ENCODE measurements at regions not wholly inside any gene's neighbourhood (a gene's known extent, or its start where the extent isn't known, plus 50 kb on each side); places are given as distances from the start of the nearest gene placed in this dataset.
A peak's percentile ranks its signal among the peaks of the same experiment; 100 is the strongest.
"Not testable (repeated sequence)": the region's sequence is repeated elsewhere in the genome, so short reads cannot be mapped to it uniquely, and the experiment has no call there.

GRCh38 chr14:104264495-104265265, 126.3 kb downstream of the KIF26A start:
- no peaks in the 10 kb centered on the region for H3K36me3 ChIP-seq (ENCODE audit: control insufficient read depth in 2 of 2, insufficient read depth in 2 of 2, low read length in 2 of 2)
- peaks cover 5 to 9% of the 10 kb centered on the region in 2 donors for H3K4me1 ChIP-seq (ENCODE audit: control insufficient read depth in 2 of 2, insufficient read depth in 2 of 2, low read length in 2 of 2)
- H3K9me3 ChIP-seq (ENCODE audit: control insufficient read depth in 2 of 2, low read length in 2 of 2), result no peaks in the 10 kb centered on the region
- H3K9ac ChIP-seq (ENCODE audit: low read depth in 1 of 2, low read length in 2 of 2), result no peak overlapping the region
- no peak overlapping the region for H3K4me3 ChIP-seq (ENCODE audit: low read length in 2 of 2)
- H3K27ac ChIP-seq (ENCODE audit: low read depth in 2 of 2, low read length in 2 of 2), result no peak overlapping the region
- no peaks in the 10 kb centered on the region for H3K27me3 ChIP-seq (ENCODE audit: control insufficient read depth in 2 of 2, insufficient read depth in 2 of 2, low read length in 2 of 2)

GRCh38 chr14:104265918-104266630, 127.7 kb downstream of the KIF26A start:
- Histone ChIP-seq H3K9ac (ENCODE audit: low read depth in 1 of 2, low read length in 2 of 2) (peak overlapping the region; percentile 14 to 44), H3K4me3 (ENCODE audit: low read length in 2 of 2) (no peak overlapping the region), H3K27ac (ENCODE audit: low read depth in 2 of 2, low read length in 2 of 2) (no peak overlapping the region), H3K9me3 (ENCODE audit: control insufficient read depth in 2 of 2, low read length in 2 of 2) (no peaks in the 10 kb centered on the region), H3K36me3 (ENCODE audit: control insufficient read depth in 2 of 2, insufficient read depth in 2 of 2, low read length in 2 of 2) (no peaks in the 10 kb centered on the region), H3K27me3 (ENCODE audit: control insufficient read depth in 2 of 2, insufficient read depth in 2 of 2, low read length in 2 of 2) (no peaks in the 10 kb centered on the region), H3K4me1 (ENCODE audit: control insufficient read depth in 2 of 2, insufficient read depth in 2 of 2, low read length in 2 of 2) (peaks cover 5 to 9% of the 10 kb centered on the region in 2 donors)

- H3K27ac ChIP-seq (ENCODE audit: low read depth in 2 of 2, low read length in 2 of 2), result no peak overlapping the region
- no peak overlapping the region for H3K9ac ChIP-seq (ENCODE audit: low read depth in 1 of 2, low read length in 2 of 2)
- H3K4me3 ChIP-seq (ENCODE audit: low read length in 2 of 2), result no peak overlapping the region
- peaks cover 5 to 9% of the 10 kb centered on the region in 2 donors for H3K4me1 ChIP-seq (ENCODE audit: control insufficient read depth in 2 of 2, insufficient read depth in 2 of 2, low read length in 2 of 2)
- no peaks in the 10 kb centered on the region for H3K36me3 ChIP-seq (ENCODE audit: control insufficient read depth in 2 of 2, insufficient read depth in 2 of 2, low read length in 2 of 2)
- H3K27me3 ChIP-seq (ENCODE audit: control insufficient read depth in 2 of 2, insufficient read depth in 2 of 2, low read length in 2 of 2), result no peaks in the 10 kb centered on the region
- H3K9me3 ChIP-seq (ENCODE audit: control insufficient read depth in 2 of 2, low read length in 2 of 2), result no peaks in the 10 kb centered on the region
Measured at GRCh38 chr14:104266631-104267575, 128.5 kb downstream of the KIF26A start.

- Histone ChIP-seq H3K27ac (ENCODE audit: low read depth in 2 of 2, low read length in 2 of 2) (no peak overlapping the region), H3K4me3 (ENCODE audit: low read length in 2 of 2) (no peak overlapping the region), H3K9me3 (ENCODE audit: control insufficient read depth in 2 of 2, low read length in 2 of 2) (no peaks in the 10 kb centered on the region), H3K4me1 (ENCODE audit: control insufficient read depth in 2 of 2, insufficient read depth in 2 of 2, low read length in 2 of 2) (peaks cover 5 to 9% of the 10 kb centered on the region in 2 donors), H3K9ac (ENCODE audit: low read depth in 1 of 2, low read length in 2 of 2) (no peak overlapping the region), H3K27me3 (ENCODE audit: control insufficient read depth in 2 of 2, insufficient read depth in 2 of 2, low read length in 2 of 2) (no peaks in the 10 kb centered on the region), H3K36me3 (ENCODE audit: control insufficient read depth in 2 of 2, insufficient read depth in 2 of 2, low read length in 2 of 2) (no peaks in the 10 kb centered on the region)
Measured at GRCh38 chr14:104267895-104268294, 129.5 kb downstream of the KIF26A start.

GRCh38 chr14:104268295-104268694, 129.9 kb downstream of the KIF26A start:
- Histone ChIP-seq H3K36me3 (ENCODE audit: control insufficient read depth in 2 of 2, insufficient read depth in 2 of 2, low read length in 2 of 2) (no peaks in the 10 kb centered on the region), H3K9me3 (ENCODE audit: control insufficient read depth in 2 of 2, low read length in 2 of 2) (no peaks in the 10 kb centered on the region), H3K9ac (ENCODE audit: low read depth in 1 of 2, low read length in 2 of 2) (no peak overlapping the region), H3K27me3 (ENCODE audit: control insufficient read depth in 2 of 2, insufficient read depth in 2 of 2, low read length in 2 of 2) (no peaks in the 10 kb centered on the region), H3K27ac (ENCODE audit: low read depth in 2 of 2, low read length in 2 of 2) (no peak overlapping the region), H3K4me3 (ENCODE audit: low read length in 2 of 2) (no peak overlapping the region), H3K4me1 (ENCODE audit: control insufficient read depth in 2 of 2, insufficient read depth in 2 of 2, low read length in 2 of 2) (peaks cover 5 to 9% of the 10 kb centered on the region in 2 donors)

- H3K27ac ChIP-seq (ENCODE audit: low read depth in 2 of 2, low read length in 2 of 2), result no peak overlapping the region
- H3K36me3 ChIP-seq (ENCODE audit: control insufficient read depth in 2 of 2, insufficient read depth in 2 of 2, low read length in 2 of 2), result no peaks in the 10 kb centered on the region
- peaks cover 5 to 9% of the 10 kb centered on the region in 2 donors for H3K4me1 ChIP-seq (ENCODE audit: control insufficient read depth in 2 of 2, insufficient read depth in 2 of 2, low read length in 2 of 2)
Measured at GRCh38 chr14:104268725-104269436, 130.5 kb downstream of the KIF26A start.

GRCh38 chr14:104269511-104270241, 131.3 kb downstream of the KIF26A start:
- H3K36me3 ChIP-seq (ENCODE audit: control insufficient read depth in 2 of 2, insufficient read depth in 2 of 2, low read length in 2 of 2); H3K27ac ChIP-seq (ENCODE audit: low read depth in 2 of 2, low read length in 2 of 2); H3K9me3 ChIP-seq (ENCODE audit: control insufficient read depth in 2 of 2, low read length in 2 of 2); H3K9ac ChIP-seq (ENCODE audit: low read depth in 1 of 2, low read length in 2 of 2); H3K27me3 ChIP-seq (ENCODE audit: control insufficient read depth in 2 of 2, insufficient read depth in 2 of 2, low read length in 2 of 2); H3K4me1 ChIP-seq (ENCODE audit: control insufficient read depth in 2 of 2, insufficient read depth in 2 of 2, low read length in 2 of 2); H3K4me3 ChIP-seq (ENCODE audit: low read length in 2 of 2): not testable (repeated sequence)

More at GRCh38 chr14:104268725-104269436, 130.5 kb downstream of the KIF26A start:
- Histone ChIP-seq H3K27me3 (ENCODE audit: control insufficient read depth in 2 of 2, insufficient read depth in 2 of 2, low read length in 2 of 2) (no peaks in the 10 kb centered on the region), H3K4me3 (ENCODE audit: low read length in 2 of 2) (no peak overlapping the region), H3K9ac (ENCODE audit: low read depth in 1 of 2, low read length in 2 of 2) (no peak overlapping the region), H3K9me3 (ENCODE audit: control insufficient read depth in 2 of 2, low read length in 2 of 2) (no peaks in the 10 kb centered on the region)

- Histone ChIP-seq H3K9me3 (ENCODE audit: control insufficient read depth in 2 of 2, low read length in 2 of 2) (no peaks in the 10 kb centered on the region), H3K9ac (ENCODE audit: low read depth in 1 of 2, low read length in 2 of 2) (no peak overlapping the region), H3K27me3 (ENCODE audit: control insufficient read depth in 2 of 2, insufficient read depth in 2 of 2, low read length in 2 of 2) (no peaks in the 10 kb centered on the region), H3K4me3 (ENCODE audit: low read length in 2 of 2) (no peak overlapping the region), H3K36me3 (ENCODE audit: control insufficient read depth in 2 of 2, insufficient read depth in 2 of 2, low read length in 2 of 2) (no peaks in the 10 kb centered on the region), H3K4me1 (ENCODE audit: control insufficient read depth in 2 of 2, insufficient read depth in 2 of 2, low read length in 2 of 2) (peaks cover 2 to 8% of the 10 kb centered on the region in 2 donors), H3K27ac (ENCODE audit: low read depth in 2 of 2, low read length in 2 of 2) (no peak overlapping the region)
Measured at GRCh38 chr14:104271391-104271790, 133.0 kb downstream of the KIF26A start.

GRCh38 chr14:104274806-104275205, 136.4 kb downstream of the KIF26A start:
- Histone ChIP-seq H3K27ac (ENCODE audit: low read depth in 2 of 2, low read length in 2 of 2) (no peak overlapping the region), H3K4me1 (ENCODE audit: control insufficient read depth in 2 of 2, insufficient read depth in 2 of 2, low read length in 2 of 2) (peaks cover 3 to 4% of the 10 kb centered on the region in 2 donors), H3K4me3 (ENCODE audit: low read length in 2 of 2) (no peak overlapping the region), H3K36me3 (ENCODE audit: control insufficient read depth in 2 of 2, insufficient read depth in 2 of 2, low read length in 2 of 2) (no peaks in the 10 kb centered on the region), H3K9me3 (ENCODE audit: control insufficient read depth in 2 of 2, low read length in 2 of 2) (no peaks in the 10 kb centered on the region), H3K9ac (ENCODE audit: low read depth in 1 of 2, low read length in 2 of 2) (no peak overlapping the region), H3K27me3 (ENCODE audit: control insufficient read depth in 2 of 2, insufficient read depth in 2 of 2, low read length in 2 of 2) (no peaks in the 10 kb centered on the region)
